ENCODE measurements at regions not wholly inside any gene's neighbourhood (a gene's known extent, or its start where the extent isn't known, plus 50 kb on each side); places are given as distances from the start of the nearest gene placed in this dataset.

DNA sequence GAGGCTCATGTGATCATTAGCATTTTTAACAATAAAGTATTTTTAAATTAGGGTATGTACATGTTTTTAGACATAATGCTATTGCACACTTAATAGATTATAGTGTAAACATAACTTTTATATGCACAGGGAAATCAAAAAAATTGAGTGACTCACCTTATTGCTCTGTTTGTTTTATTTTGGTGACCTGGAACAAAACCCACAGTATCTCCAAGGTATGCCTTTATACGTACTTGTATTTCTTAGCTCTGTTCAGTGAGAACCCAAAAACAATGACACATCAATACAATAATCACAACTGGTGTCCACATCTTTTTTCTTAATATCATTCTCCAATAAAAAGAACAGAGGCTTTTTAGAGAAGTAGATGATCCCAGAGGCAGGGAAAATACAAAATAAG is 112.2 kb downstream of the CYB561 start:
- TF ChIP-seq CTCF (conservative IDR thresholded peaks at IDR 0.05; ENCODE audit: low read depth, low read length), result no peak
- TF ChIP-seq EZH2 (IDR thresholded peaks at IDR 0.05; ENCODE audit: low read length, unreplicated experiment), result no peak
- TF ChIP-seq EZH2phosphoT487 (IDR thresholded peaks at IDR 0.05; ENCODE audit: borderline replicate concordance, low read length), result no peak

Measured in PC-3 (cell line).